Gastroesophageal sphincter (tissue), 4 donors: ENCODE measurements at regions not wholly inside any gene's neighbourhood (a gene's known extent, or its start where the extent isn't known, plus 50 kb on each side); places are given as distances from the start of the nearest gene placed in this dataset.

ENCODE experiments used
- ATAC-seq: fragments of 150-250 bp; one replicate; pipeline ENCODE4 v1.9.1; 2016; ENCODE audit warnings: mild to moderate bottlenecking, moderate library complexity
- H3K27ac ChIP-seq, 4 donors: fragments of 200-600 bp; sonication (generic) in 3 of 4; 1 replicate in 3 of 4; 2 replicates in 1 of 4; pipeline ENCODE4 v1.5.1; 2016 to 2019
- H3K27me3 ChIP-seq: fragments of 200-600 bp; sonication (generic); one replicate; pipeline ENCODE4 v1.5.1; 2019
- H3K36me3 ChIP-seq, 2 donors: fragments of 200-600 bp; sonication (generic); one replicate each; pipeline ENCODE4 v1.5.1; 2019; ENCODE audit warnings: control low read depth in 1 of 2
- H3K4me1 ChIP-seq, 3 donors: fragments of 200-600 bp; sonication (generic); 1 replicate in 2 of 3; 2 replicates in 1 of 3; pipeline ENCODE4 v1.5.1; 2016 to 2019; ENCODE audit warnings: control low read depth in 2 of 3
- H3K4me3 ChIP-seq, 2 donors: fragments of 200-600 bp; sonication (generic); one replicate each; pipeline ENCODE4 v1.5.1; 2019; ENCODE audit warnings: mild to moderate bottlenecking in 1 of 2, moderate library complexity in 1 of 2
- H3K9me3 ChIP-seq, 3 donors: fragments of 200-600 bp; sonication (generic); one replicate each; pipeline ENCODE4 v1.5.1; 2017 to 2019; ENCODE audit warnings: control low read depth in 2 of 3
- CTCF ChIP-seq, 4 experiments: fragments of 200-600 bp in 2 of 4; fragments of 450-650 bp in 2 of 4; sonication (generic) in 1 of 4; IDR thresholded peaks; one replicate each; pipeline ENCODE4 v1.5.1; 2017 to 2019; ENCODE audit warnings: antibody characterized with exemption in 4 of 4, mild to moderate bottlenecking in 2 of 4, moderate library complexity in 2 of 4
- EP300 ChIP-seq: sonication (generic); formaldehyde crosslinking; IDR thresholded peaks from one replicate; pipeline ENCODE4 v1.6.1; 2017; ENCODE audit warnings: antibody characterized with exemption, mild to moderate bottlenecking
- POLR2A ChIP-seq, 2 donors: fragments of 450-650 bp; IDR thresholded peaks; one replicate each; pipeline ENCODE4 v1.6.1; 2017; ENCODE audit warnings: antibody characterized with exemption in 2 of 2, mild to moderate bottlenecking in 2 of 2, moderate library complexity in 1 of 2
- POLR2AphosphoS5 ChIP-seq: sonication (generic); formaldehyde crosslinking; IDR thresholded peaks from one replicate; pipeline ENCODE4 v1.6.1; 2017; ENCODE audit warnings: antibody characterized with exemption
- WGBS, 2 donors: methylation state at CpG; one replicate each; pipeline ENCODE4 v1.1.5; 2018; ENCODE audit warnings: low coverage in 1 of 2; 5-methylcytosine and 5-hydroxymethylcytosine counted together

DNA sequence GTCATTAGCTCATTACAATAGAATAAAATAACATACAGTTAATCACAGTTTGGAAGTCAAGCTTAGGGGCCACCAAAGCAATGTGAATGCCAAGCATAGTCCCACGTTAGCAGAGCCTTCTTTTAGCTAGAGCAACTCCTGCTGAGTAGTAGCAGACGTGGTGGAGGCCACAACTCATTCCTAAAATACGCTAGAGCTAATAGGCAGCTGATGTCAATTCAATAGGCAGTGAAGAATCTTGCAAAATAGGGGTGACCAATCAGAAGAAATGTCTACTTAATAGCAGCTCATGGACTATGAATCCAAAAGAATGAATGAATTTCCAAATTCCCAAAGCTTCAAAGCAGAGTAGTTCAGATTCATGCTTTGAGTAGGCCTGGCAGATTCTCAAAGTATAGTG, 292.9 kb upstream of the RORA start:
- ATAC-seq: no peak
- WGBS, 2 donors: 15% methylated on average over 3 of the region's 3 CpGs; no CpG with 5 or more reads in 1 of the 2 donors
- TF ChIP-seq CTCF (IDR thresholded peaks at IDR 0.05) (no peak), POLR2AphosphoS5 (no peak), POLR2A (IDR thresholded peaks at IDR 0.05) (no peak), EP300 (no peak)
- Histone ChIP-seq H3K27ac (no peak overlapping the region), H3K27me3 (no peaks in the 10 kb centered on the region), H3K4me1 (no peaks in the 10 kb centered on the region), H3K4me3 (no peak overlapping the region), H3K36me3 (no peaks in the 10 kb centered on the region), H3K9me3 (no peaks in the 10 kb centered on the region)

- H3K27me3 ChIP-seq: no peaks in the 10 kb centered on the region
- no peak for ATAC-seq
- H3K36me3 ChIP-seq: no peaks in the 10 kb centered on the region
- TF ChIP-seq EP300 (no peak), POLR2A (IDR thresholded peaks at IDR 0.05) (no peak), POLR2AphosphoS5 (no peak), CTCF (IDR thresholded peaks at IDR 0.05) (no peak)
- 88 to 92% methylated on average over 1 of the region's 1 CpG for WGBS, 2 donors
- no peaks in the 10 kb centered on the region for H3K9me3 ChIP-seq
- no peak overlapping the region for H3K4me3 ChIP-seq
- H3K4me1 ChIP-seq: no peaks in the 10 kb centered on the region
- H3K27ac ChIP-seq: no peak overlapping the region
These were observed 290.2 kb upstream of the RORA start for GRCh38 chr15:61519296-61519695.

GRCh38 chr15:61518191-61518950, 289.3 kb upstream of the RORA start:
- no peak overlapping the region for H3K4me3 ChIP-seq
- no peaks in the 10 kb centered on the region for H3K4me1 ChIP-seq
- no peaks in the 10 kb centered on the region for H3K9me3 ChIP-seq
- ATAC-seq: no peak
- TF ChIP-seq POLR2AphosphoS5 (no peak), POLR2A (IDR thresholded peaks at IDR 0.05) (no peak), CTCF (IDR thresholded peaks at IDR 0.05) (no peak), EP300 (no peak)
- WGBS, 2 donors: 78 to 81% methylated on average over 4 to 6 of the region's 7 CpGs
- no peaks in the 10 kb centered on the region for H3K27me3 ChIP-seq
- H3K36me3 ChIP-seq: no peaks in the 10 kb centered on the region
- H3K27ac ChIP-seq: no peak overlapping the region

- Histone ChIP-seq H3K27ac (no peak overlapping the region), H3K4me3 (no peak overlapping the region), H3K9me3 (no peaks in the 10 kb centered on the region), H3K4me1 (no peaks in the 10 kb centered on the region), H3K36me3 (no peaks in the 10 kb centered on the region), H3K27me3 (no peaks in the 10 kb centered on the region)
- TF ChIP-seq EP300: no peak
- no peak for TF ChIP-seq POLR2AphosphoS5
- no peak for TF ChIP-seq POLR2A (IDR thresholded peaks at IDR 0.05)
- TF ChIP-seq CTCF (IDR thresholded peaks at IDR 0.05): no peak
- no peak for ATAC-seq
- 90 to 100% methylated on average over 3 of the region's 3 CpGs for WGBS, 2 donors
These were observed 288.7 kb upstream of the RORA start for GRCh38 chr15:61517776-61518175.

GRCh38 chr15:61517335-61517734, 288.2 kb upstream of the RORA start:
- ATAC-seq: no peak
- H3K9me3 ChIP-seq: no peaks in the 10 kb centered on the region
- H3K4me1 ChIP-seq: no peaks in the 10 kb centered on the region
- no peaks in the 10 kb centered on the region for H3K36me3 ChIP-seq
- H3K27ac ChIP-seq: no peak overlapping the region
- TF ChIP-seq POLR2A (IDR thresholded peaks at IDR 0.05): no peak
- TF ChIP-seq CTCF (IDR thresholded peaks at IDR 0.05): no peak
- TF ChIP-seq POLR2AphosphoS5: no peak
- no peak for TF ChIP-seq EP300
- no peaks in the 10 kb centered on the region for H3K27me3 ChIP-seq
- H3K4me3 ChIP-seq: no peak overlapping the region
